Glutamatergic neuron (in vitro differentiated cells): ENCODE measurements at regions not wholly inside any gene's neighbourhood (a gene's known extent, or its start where the extent isn't known, plus 50 kb on each side); places are given as distances from the start of the nearest gene placed in this dataset.

Experiments used
- DNase-seq: peaks from one replicate; pipeline ENCODE4 v3.0.0; 2022
- H3K27ac Mint-ChIP-seq: one replicate; pipeline ENCODE4 v1.8.0; 2020; ENCODE audit warnings: mild to moderate bottlenecking, mixed read lengths, inconsistent platforms; ENCODE audit not compliant: unreplicated experiment
- H3K27me3 Mint-ChIP-seq: one replicate; pipeline ENCODE4 v1.8.0; 2020; ENCODE audit warnings: mild to moderate bottlenecking, moderate library complexity, mixed read lengths, inconsistent platforms; ENCODE audit not compliant: unreplicated experiment
- H3K36me3 Mint-ChIP-seq: one replicate; pipeline ENCODE4 v1.8.0; 2020; ENCODE audit warnings: mild to moderate bottlenecking, mixed read lengths, inconsistent platforms; ENCODE audit not compliant: unreplicated experiment
- H3K4me1 Mint-ChIP-seq: one replicate; pipeline ENCODE4 v1.8.0; 2020; ENCODE audit warnings: mild to moderate bottlenecking, low read depth, mixed read lengths, inconsistent platforms; ENCODE audit not compliant: unreplicated experiment
- H3K4me3 Mint-ChIP-seq: one replicate; pipeline ENCODE4 v1.8.0; 2020; ENCODE audit warnings: mild to moderate bottlenecking, mixed read lengths, inconsistent platforms; ENCODE audit not compliant: unreplicated experiment
- H3K9me3 Mint-ChIP-seq: one replicate; pipeline ENCODE4 v1.8.0; 2020; ENCODE audit warnings: mild to moderate bottlenecking, moderate library complexity, mixed read lengths, inconsistent platforms; ENCODE audit not compliant: unreplicated experiment
- TF ChIP-seq, protein P1 (sequence below): fragments of 200-600 bp; sonication (generic); IDR thresholded peaks from one replicate; pipeline ENCODE4 v1.5.0; 2021; ENCODE audit not compliant: partially characterized antibody, unreplicated experiment

DNA sequence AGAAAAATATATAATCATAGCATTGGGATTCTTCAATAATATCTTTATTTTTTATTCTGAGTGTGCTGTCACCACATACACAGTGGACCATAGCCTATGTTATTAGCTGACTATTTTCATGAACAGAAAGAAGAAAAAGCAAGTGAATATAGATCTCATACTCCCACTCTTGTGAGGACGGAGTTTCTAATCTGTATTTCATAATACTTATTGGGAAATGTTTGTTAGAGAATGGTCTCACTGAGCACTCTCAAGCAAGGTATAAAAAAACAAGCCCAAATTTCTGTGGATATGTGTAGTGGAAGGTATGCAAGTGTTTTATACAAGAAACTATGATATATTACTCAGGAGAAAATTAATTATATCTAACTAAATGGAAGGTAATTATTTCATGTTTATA, 1218.1 kb downstream of the SLITRK1 start:
- no peaks in the 10 kb centered on the region for H3K9me3 Mint-ChIP-seq
- TF ChIP-seq, protein P1, sequence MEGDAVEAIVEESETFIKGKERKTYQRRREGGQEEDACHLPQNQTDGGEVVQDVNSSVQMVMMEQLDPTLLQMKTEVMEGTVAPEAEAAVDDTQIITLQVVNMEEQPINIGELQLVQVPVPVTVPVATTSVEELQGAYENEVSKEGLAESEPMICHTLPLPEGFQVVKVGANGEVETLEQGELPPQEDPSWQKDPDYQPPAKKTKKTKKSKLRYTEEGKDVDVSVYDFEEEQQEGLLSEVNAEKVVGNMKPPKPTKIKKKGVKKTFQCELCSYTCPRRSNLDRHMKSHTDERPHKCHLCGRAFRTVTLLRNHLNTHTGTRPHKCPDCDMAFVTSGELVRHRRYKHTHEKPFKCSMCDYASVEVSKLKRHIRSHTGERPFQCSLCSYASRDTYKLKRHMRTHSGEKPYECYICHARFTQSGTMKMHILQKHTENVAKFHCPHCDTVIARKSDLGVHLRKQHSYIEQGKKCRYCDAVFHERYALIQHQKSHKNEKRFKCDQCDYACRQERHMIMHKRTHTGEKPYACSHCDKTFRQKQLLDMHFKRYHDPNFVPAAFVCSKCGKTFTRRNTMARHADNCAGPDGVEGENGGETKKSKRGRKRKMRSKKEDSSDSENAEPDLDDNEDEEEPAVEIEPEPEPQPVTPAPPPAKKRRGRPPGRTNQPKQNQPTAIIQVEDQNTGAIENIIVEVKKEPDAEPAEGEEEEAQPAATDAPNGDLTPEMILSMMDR: no peak
- no peak overlapping the region for H3K4me3 Mint-ChIP-seq
- DNase-seq: no peak
- H3K36me3 Mint-ChIP-seq: no peaks in the 10 kb centered on the region
- H3K27ac Mint-ChIP-seq: no peak overlapping the region
- no peaks in the 10 kb centered on the region for H3K27me3 Mint-ChIP-seq
- H3K4me1 Mint-ChIP-seq: no peaks in the 10 kb centered on the region

DNA sequence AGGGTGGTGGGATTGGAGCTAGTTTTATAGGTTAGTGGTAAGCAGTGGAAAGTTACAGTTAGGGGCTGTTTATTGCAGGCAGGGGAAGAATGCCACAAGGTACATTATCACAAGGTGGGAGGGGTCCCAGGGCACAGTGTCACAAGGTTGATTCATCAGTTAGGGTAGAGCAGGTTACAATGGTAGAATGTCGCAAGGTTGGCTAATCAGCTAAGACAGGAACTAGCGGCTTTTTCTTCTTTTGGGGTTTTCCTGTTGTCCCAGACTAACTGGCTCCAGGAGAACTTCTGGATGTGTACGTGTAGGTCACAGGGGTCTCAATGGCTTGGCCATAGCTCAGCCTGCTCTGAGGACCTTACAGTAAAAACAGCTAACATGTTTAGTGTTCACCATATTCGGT, 1221.1 kb downstream of the SLITRK1 start:
- Mint-ChIP-seq H3K4me3 (no peak overlapping the region), H3K27ac (no peak overlapping the region), H3K36me3 (no peaks in the 10 kb centered on the region), H3K4me1 (no peaks in the 10 kb centered on the region), H3K27me3 (no peaks in the 10 kb centered on the region), H3K9me3 (no peaks in the 10 kb centered on the region)
- DNase-seq: no peak
- TF ChIP-seq, protein P1: no peak

DNA sequence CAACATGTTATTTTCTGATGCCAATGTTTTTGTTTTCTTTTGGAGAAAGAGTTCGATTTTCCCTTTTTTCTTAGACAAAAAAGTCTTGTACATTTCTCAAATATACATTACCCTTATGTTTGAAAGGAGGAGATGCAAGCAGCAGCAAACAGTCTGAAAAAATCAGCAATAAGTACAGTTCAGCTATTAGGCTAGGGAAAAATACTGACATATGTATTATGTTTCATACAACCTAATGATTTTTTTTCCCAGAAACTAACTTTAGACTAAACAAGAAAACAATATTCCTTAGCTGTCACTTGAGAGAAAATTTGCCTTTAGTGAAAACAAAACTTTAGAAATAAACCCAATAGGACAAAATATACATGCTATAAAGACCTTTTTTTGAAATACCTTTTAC, 1223.5 kb downstream of the SLITRK1 start:
- DNase-seq: no peak
- Mint-ChIP-seq H3K27me3 (no peaks in the 10 kb centered on the region), H3K4me1 (no peaks in the 10 kb centered on the region), H3K27ac (no peak overlapping the region), H3K9me3 (no peaks in the 10 kb centered on the region), H3K36me3 (no peaks in the 10 kb centered on the region), H3K4me3 (no peak overlapping the region)
- TF ChIP-seq, protein P1: no peak

DNA sequence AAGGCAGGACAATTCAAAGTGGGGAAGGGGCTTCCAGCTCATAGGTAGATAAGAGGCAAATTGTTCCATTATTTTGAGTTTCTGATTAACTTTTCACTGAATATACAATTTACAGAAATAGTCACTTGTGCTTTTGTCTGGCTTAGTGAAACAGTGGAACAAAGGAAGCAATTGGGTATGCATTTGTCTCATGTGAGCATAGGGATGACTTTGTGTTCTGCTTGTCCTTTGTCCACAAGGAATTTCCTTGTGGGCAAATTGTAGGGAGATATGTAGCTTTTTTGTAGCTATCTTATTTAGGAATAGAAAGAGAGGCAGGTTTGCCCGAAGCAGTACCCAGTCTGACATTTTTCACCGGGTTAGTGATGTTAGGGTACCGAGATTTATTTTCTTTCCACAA, 1224.8 kb downstream of the SLITRK1 start:
- Mint-ChIP-seq H3K27ac (no peak overlapping the region), H3K4me3 (no peak overlapping the region), H3K4me1 (no peaks in the 10 kb centered on the region), H3K36me3 (no peaks in the 10 kb centered on the region), H3K9me3 (no peaks in the 10 kb centered on the region), H3K27me3 (no peaks in the 10 kb centered on the region)
- no peak for DNase-seq
- TF ChIP-seq, protein P1: no peak

DNA sequence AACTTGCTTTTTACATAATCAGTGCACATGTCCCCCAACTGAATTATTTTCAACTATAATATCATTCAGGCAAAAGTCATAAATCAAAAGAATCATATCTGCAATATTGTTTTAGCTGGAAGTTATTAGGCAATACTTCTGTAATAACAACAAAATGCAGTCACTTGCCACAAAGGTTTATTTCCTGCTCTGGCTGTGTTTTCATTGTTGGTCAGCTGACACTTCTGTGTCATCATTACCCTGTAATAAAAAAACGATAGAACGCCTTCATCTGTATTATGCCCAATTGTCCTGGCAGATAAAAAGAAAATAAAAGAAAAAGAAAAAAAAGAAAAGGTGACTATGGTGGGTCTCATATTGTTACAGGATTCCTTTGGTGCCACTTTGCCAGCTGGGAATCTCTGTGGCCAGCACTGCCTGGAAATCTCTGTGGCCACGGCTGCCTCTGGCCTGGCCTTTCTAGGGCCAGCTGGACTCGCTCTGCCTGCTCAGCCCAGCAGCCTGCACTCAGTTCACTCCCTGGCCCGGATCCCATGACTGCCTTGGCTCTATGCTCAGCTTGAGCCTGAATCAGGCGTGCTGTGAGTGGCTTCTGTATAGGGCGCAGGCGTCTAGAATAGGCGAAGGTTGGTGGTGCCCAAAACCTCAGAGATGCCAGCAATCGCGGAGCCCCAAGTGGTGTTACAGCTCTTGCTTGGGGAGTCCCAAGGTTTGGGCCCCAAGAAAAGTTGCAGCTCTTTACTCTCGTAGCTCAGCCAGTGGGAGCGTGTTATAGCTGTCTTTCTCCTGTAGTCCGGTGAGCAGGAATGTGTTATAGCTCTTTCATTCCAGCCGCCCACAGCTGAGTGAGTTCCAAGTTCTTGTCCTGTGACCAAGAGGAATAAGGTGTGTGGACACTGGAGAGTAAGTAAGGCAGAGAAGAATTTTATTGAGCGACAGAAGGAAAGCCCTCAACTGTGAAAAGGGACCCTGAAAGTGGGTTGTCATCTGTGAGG, 1227.1 kb downstream of the SLITRK1 start:
- no peaks in the 10 kb centered on the region for H3K36me3 Mint-ChIP-seq

More for the DNA sequence above, 1227.1 kb downstream of the SLITRK1 start:
- TF ChIP-seq, protein P1: no peak
- no peaks in the 10 kb centered on the region for H3K27me3 Mint-ChIP-seq
- no peak overlapping the region for H3K27ac Mint-ChIP-seq
- no peak overlapping the region for H3K4me3 Mint-ChIP-seq
- no peaks in the 10 kb centered on the region for H3K9me3 Mint-ChIP-seq
- no peak for DNase-seq
- no peaks in the 10 kb centered on the region for H3K4me1 Mint-ChIP-seq
